Loucy (cell line): ENCODE measurements at regions not wholly inside any gene's neighbourhood (a gene's known extent, or its start where the extent isn't known, plus 50 kb on each side); places are given as distances from the start of the nearest gene placed in this dataset.

Experiments used
- CTCF ChIP-seq: fragments of 200-600 bp; sonication (generic); conservative IDR thresholded peaks from 2 replicates; pipeline ENCODE4 v1.5.1; 2014; ENCODE audit warnings: mild to moderate bottlenecking, antibody characterized with exemption, low read length
- EZH2phosphoT487 ChIP-seq: fragments of 200-600 bp; IDR thresholded peaks from 2 replicates; pipeline ENCODE4 v1.6.1; 2018; ENCODE audit warnings: antibody characterized with exemption, mild to moderate bottlenecking, moderate library complexity, borderline replicate concordance

- TF ChIP-seq CTCF (no peak), EZH2phosphoT487 (no peak)
These were observed 132.0 kb upstream of the NSMCE3 start for GRCh38 chr15:29401644-29402043.
